BLaER1 treated with 17β-estradiol and CSF1 and Interleukin-3, amounts not matched to agents 10 nM and 100 nM (cell line): ENCODE measurements at regions not wholly inside any gene's neighbourhood (a gene's known extent, or its start where the extent isn't known, plus 50 kb on each side); places are given as distances from the start of the nearest gene placed in this dataset.
A peak's percentile ranks its signal among the peaks of the same experiment; 100 is the strongest.
"Not testable (repeated sequence)": the region's sequence is repeated elsewhere in the genome, so short reads cannot be mapped to it uniquely, and the experiment has no call there.

Experiments
- H3K27ac ChIP-seq, 11 experiments: shearing (Covaris generic); formaldehyde crosslinking; 2 replicates each; pipeline ENCODE4 v1.8.1; 2022
- H3K27me3 ChIP-seq, 11 experiments: shearing (Covaris generic); formaldehyde crosslinking; 2 replicates each; pipeline ENCODE4 v1.8.1; 2022
- H3K36me3 ChIP-seq, 11 experiments: shearing (Covaris generic); formaldehyde crosslinking; 2 replicates each; pipeline ENCODE4 v1.8.1; 2022
- H3K4me1 ChIP-seq, 10 experiments: shearing (Covaris generic); formaldehyde crosslinking; 2 replicates each; pipeline ENCODE4 v1.8.1; 2022
- H3K4me2 ChIP-seq, 11 experiments: shearing (Covaris generic); formaldehyde crosslinking; 2 replicates each; pipeline ENCODE4 v1.8.1; 2022
- H3K4me3 ChIP-seq, 10 experiments: shearing (Covaris generic); formaldehyde crosslinking; 2 replicates each; pipeline ENCODE4 v1.8.1; 2022
- H3K9ac ChIP-seq, 11 experiments: shearing (Covaris generic); formaldehyde crosslinking; 2 replicates each; pipeline ENCODE4 v1.8.1; 2022
- H3K9me3 ChIP-seq, 11 experiments: shearing (Covaris generic); formaldehyde crosslinking; replicated peaks in 1 of 11; 2 replicates each; pipeline ENCODE4 v1.8.1; 2022
- H4K20me1 ChIP-seq, 11 experiments: shearing (Covaris generic); formaldehyde crosslinking; 2 replicates each; pipeline ENCODE4 v1.8.1; 2022
- Cebpa-rat ChIP-seq, 11 experiments: shearing (Covaris generic); IDR thresholded peaks; 2 replicates each; pipeline ENCODE4 v1.8.1; 2022

DNA sequence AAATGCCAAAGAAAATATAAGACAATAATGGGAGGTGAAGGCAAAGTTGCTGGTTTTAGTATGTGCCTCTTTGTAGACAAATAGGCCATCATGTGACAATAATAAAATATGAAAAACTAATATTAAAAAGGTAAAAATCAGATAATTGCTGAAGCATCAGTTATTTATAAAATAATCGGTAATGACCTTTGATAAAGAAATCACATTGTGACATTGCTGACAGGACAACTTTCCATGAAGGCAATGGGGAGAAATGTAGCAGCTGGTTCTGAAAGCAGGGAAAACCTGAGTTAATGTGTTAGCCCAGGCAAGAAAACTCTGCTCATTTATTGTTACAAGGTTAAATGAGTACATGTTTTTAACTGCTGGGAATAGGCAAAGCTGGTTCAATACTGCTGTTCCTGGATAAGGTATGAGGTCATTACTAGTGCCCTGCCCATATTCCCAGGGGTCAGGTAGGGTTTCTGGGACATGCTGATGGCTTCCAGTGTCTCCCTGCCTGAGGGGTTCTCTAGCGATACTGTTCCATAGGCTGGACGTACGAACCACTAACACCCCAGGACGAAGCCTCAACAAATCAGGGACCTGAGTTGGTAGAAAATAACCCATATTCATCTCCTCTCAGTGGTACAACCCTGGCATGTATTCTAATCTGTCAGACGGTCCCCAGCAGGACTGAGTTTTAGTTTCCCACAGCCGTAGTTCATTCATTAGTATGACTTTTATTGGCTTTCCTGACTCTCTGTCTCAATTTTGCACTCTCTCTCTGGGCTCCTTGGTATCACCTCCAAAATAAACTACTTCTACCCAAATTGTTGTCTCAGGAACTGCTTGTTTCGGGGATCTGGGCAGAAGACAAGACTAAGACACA lies 355.9 kb downstream of the TXNL1 start:
- no peak for TF ChIP-seq Cebpa-rat (IDR thresholded peaks at IDR 0.05)
- no peak overlapping the region for H3K9ac ChIP-seq
- no peaks in the 10 kb centered on the region for H3K36me3 ChIP-seq
- no peaks in the 10 kb centered on the region; a peak in 1 of 20 replicates for H3K4me1 ChIP-seq
- H3K4me3 ChIP-seq, result no peak overlapping the region
- no peaks in the 10 kb centered on the region for H4K20me1 ChIP-seq
- H3K9me3 ChIP-seq, result peaks cover 17 to 48% (median 25%) of the 10 kb centered on the region in 11 experiments
- no peaks in the 10 kb centered on the region for H3K27me3 ChIP-seq
- no peak overlapping the region for H3K4me2 ChIP-seq
- no peak overlapping the region for H3K27ac ChIP-seq

DNA sequence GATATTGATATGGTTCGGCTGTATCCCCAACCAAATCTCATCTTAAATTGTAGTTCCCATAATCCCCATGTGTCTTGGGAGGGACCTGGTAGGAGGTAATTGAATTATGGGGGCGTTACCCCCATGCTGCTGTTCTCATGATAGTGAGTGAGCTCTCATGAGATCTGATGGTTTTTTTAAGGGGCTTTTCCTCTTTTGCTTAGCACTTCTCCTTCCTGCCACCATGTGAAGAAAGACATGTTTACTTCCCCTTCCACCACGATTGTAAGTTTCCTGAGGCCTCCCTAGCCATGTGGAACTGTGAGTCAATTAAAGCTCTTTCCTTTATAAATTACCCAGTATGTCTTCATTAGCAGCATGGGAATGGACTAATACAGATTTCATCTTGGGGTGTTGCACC lies 358.6 kb downstream of the TXNL1 start:
- H3K27me3 ChIP-seq, H4K20me1 ChIP-seq, H3K36me3 ChIP-seq, H3K4me2 ChIP-seq, H3K4me3 ChIP-seq, H3K9ac ChIP-seq, H3K27ac ChIP-seq: not testable (repeated sequence)
- peaks cover 17 to 48% (median 25%) of the 10 kb centered on the region in 11 experiments for H3K9me3 ChIP-seq
- H3K4me1 ChIP-seq, result peaks cover 0 to 10% (median 7%) of the 10 kb centered on the region in 10 experiments; a peak in 14 of 20 replicates

DNA sequence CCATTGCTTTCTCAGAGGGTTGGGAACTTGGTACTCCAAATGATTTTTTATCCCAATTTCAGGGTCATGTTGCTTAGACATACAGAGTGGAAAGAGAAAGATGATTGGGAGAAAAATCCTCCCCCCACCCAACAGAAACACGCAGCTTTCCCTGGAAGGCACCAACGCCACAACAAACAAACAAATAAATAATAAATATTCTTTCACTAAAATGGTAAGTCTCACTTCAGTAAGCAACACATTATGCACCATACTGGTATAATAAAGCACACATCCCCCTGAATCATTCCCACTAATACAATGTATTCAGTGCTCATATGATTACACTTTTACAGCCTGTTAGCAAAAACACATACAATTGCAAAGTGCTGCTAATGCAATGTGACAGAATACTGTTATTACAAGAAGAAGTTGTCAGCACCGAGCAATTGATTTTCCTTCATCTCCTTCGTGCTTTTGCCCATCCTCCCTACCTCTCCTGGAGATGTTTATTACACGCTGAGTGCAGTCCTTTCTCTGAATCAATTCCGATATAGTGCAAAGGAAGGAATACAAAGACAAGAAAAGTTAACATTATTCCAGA lies 359.9 kb downstream of the TXNL1 start:
- H3K27ac ChIP-seq, result no peak overlapping the region
- H3K4me2 ChIP-seq, result no peak overlapping the region
- no peak for TF ChIP-seq Cebpa-rat (IDR thresholded peaks at IDR 0.05)
- H3K27me3 ChIP-seq, result no peaks in the 10 kb centered on the region
- H3K9ac ChIP-seq, result no peak overlapping the region
- peaks cover 17 to 48% (median 25%) of the 10 kb centered on the region in 11 experiments for H3K9me3 ChIP-seq
- no peaks in the 10 kb centered on the region for H3K36me3 ChIP-seq
- H4K20me1 ChIP-seq, result no peaks in the 10 kb centered on the region
- H3K4me1 ChIP-seq, result peaks cover 0 to 14% (median 10%) of the 10 kb centered on the region in 10 experiments; a peak in 14 of 20 replicates
- H3K4me3 ChIP-seq, result no peak overlapping the region

DNA sequence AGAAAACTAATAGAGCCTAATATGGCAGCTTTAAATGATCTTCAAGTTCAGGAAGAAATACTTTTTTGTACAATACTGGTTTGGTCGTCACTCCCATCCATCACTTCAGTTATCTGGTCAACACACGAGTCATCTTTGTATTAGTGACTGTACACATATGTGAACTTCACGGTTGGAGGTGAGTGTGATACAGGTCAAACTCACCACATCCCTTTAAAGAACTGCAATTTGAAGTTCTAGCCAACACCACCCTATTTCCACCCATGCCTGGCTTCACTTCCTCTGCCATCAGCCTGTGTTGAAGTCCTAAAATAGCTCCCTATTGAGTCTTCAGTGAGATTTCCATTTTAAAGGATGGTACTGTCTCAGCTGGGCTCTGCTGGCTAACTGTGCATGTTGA lies 361.9 kb downstream of the TXNL1 start:
- Histone ChIP-seq H4K20me1 (no peaks in the 10 kb centered on the region), H3K36me3 (no peaks in the 10 kb centered on the region), H3K9ac (no peak overlapping the region), H3K27ac (no peak overlapping the region), H3K4me1 (peaks cover 0 to 17% (median 10%) of the 10 kb centered on the region in 10 experiments; a peak in 14 of 20 replicates), H3K9me3 (peaks cover 17 to 34% (median 25%) of the 10 kb centered on the region in 11 experiments), H3K27me3 (no peaks in the 10 kb centered on the region), H3K4me3 (no peak overlapping the region), H3K4me2 (peak overlapping the region in 9 of 11 experiments; percentile 15 to 58 (median 30); a peak in 14 of 22 replicates)
- no peak for TF ChIP-seq Cebpa-rat (IDR thresholded peaks at IDR 0.05)

DNA sequence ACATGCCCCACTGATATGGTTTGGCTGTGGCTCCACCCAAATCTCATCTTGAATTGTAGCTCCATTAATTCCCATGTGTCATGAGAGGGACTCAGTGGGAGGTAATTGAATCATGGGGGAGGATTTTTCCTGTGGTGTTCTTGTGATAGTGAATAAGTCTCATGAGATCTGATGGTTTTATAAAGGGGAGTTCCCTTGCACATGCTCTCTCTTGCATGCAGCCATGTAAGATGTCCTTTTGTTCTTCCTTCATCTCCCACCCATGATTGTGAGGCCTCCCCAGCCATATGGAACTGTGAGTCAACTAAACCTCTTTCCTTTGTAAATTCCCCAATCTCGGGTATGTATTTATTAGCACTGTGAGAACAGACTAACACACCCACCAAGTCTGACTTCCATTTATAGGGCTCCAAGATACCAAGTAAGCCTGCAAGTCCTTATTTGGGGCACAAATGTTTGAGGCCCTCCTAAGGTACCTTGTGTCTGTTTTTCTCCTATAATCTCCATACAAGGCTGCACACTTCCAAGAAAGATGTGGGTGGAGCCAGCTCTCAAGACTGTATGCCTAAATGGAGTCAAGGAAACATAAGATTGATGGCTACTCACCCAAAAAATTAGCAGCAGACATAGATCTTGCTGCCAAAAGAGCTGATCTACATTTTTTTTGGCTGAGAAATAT lies 364.7 kb downstream of the TXNL1 start:
- H3K4me3 ChIP-seq, result no peak overlapping the region
- H3K4me2 ChIP-seq, result peak overlapping the region in 5 of 11 experiments; percentile 0 to 23 (median 9); a peak in 1 of 22 replicates
- H3K36me3 ChIP-seq, result no peaks in the 10 kb centered on the region
- no peaks in the 10 kb centered on the region for H4K20me1 ChIP-seq
- no peak overlapping the region for H3K9ac ChIP-seq
- TF ChIP-seq Cebpa-rat (IDR thresholded peaks at IDR 0.05), result no peak
- H3K9me3 ChIP-seq, result peaks cover 0 to 6% (median 1%) of the 10 kb centered on the region in 11 experiments; a peak in 9 of 22 replicates
- H3K27ac ChIP-seq, result no peak overlapping the region
- no peaks in the 10 kb centered on the region for H3K27me3 ChIP-seq
- H3K4me1 ChIP-seq, result peaks cover 0 to 17% (median 10%) of the 10 kb centered on the region in 10 experiments; a peak in 14 of 20 replicates

DNA sequence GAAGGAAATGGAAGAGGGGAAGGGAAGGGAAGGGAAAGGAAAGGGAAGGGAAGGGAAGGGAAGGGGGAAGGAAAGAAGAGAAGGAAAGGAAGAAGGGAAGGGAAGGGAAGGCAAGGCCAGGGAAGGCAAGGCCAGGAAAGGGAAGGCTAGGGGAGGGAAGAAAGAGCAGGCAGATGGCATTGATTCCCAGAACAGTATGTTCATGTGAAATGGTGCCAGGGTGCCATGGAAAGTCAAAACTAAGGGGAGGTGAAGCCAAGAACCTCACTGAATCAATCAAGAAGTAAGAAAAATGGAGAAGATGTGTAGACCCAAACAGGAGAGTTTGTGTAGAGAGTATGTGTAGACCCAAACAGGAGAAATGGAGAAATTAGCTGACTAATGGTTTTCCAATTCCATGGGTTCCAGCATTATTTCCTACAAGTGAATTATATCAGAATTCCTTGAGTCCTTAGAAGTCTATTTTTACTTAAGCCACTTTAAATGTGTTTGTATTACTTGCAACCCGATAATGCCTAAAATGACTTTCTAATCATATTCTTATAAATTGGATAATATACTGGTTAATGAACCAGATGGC lies 367.6 kb downstream of the TXNL1 start:
- Histone ChIP-seq H3K4me2 (no peak overlapping the region), H3K27me3 (no peaks in the 10 kb centered on the region), H3K4me1 (peaks cover 0 to 7% (median 2%) of the 10 kb centered on the region in 10 experiments; a peak in 3 of 20 replicates), H3K9me3 (peaks cover 0 to 4% (median 0%) of the 10 kb centered on the region in 11 experiments; a peak in 3 of 22 replicates), H3K36me3 (no peaks in the 10 kb centered on the region), H3K9ac (no peak overlapping the region), H4K20me1 (no peaks in the 10 kb centered on the region), H3K4me3 (no peak overlapping the region), H3K27ac (no peak overlapping the region)
- TF ChIP-seq Cebpa-rat (IDR thresholded peaks at IDR 0.05), result no peak

DNA sequence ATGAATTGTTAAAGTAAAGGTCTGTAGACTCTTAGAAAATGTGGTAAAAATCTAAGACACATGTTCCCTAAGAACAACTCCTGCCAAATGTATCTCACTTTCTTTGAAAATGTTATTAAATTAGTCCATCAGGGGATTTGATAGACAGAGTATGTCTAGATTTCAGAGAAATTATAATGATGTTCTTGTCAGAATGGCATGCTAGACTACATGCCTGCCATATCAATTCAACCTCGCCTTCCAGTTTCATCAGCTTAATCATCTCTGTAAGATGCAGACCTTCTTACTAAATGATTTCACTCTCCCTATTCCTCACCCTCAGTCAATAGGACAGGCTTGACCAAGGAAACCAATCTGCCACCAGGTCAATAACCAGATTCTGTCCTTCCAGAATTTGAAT lies 368.4 kb downstream of the TXNL1 start:
- Histone ChIP-seq H3K9ac (no peak overlapping the region), H3K4me2 (no peak overlapping the region), H3K9me3 (peaks cover 0 to 2% (median 0%) of the 10 kb centered on the region in 11 experiments; a peak in 3 of 22 replicates), H3K27ac (no peak overlapping the region), H3K36me3 (no peaks in the 10 kb centered on the region), H3K4me1 (peaks cover 0 to 14% (median 2%) of the 10 kb centered on the region in 10 experiments; a peak in 4 of 20 replicates), H4K20me1 (no peaks in the 10 kb centered on the region), H3K4me3 (no peak overlapping the region), H3K27me3 (no peaks in the 10 kb centered on the region)
- no peak for TF ChIP-seq Cebpa-rat (IDR thresholded peaks at IDR 0.05)

DNA sequence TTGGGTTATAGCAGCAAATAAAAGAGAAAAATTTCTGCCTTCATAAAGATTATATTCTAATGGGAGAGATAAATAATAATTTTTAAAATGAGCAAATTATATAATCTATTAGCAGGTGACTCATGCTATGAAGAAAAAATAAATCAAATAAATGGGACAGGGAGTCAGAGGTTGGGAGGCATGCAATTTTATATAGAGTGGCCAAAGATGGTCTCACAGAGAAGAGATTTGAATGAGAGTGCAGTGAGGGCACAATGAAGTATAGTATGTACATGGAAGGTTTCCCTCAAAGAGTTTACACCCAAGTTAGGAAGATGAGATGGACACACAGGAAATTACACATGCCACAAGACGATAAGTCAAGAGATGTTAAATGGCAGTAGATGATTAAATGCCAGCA lies 369.4 kb downstream of the TXNL1 start:
- H3K9ac ChIP-seq, result no peak overlapping the region
- H3K27ac ChIP-seq, result no peak overlapping the region
- H3K4me2 ChIP-seq, result no peak overlapping the region
- H3K36me3 ChIP-seq, result no peaks in the 10 kb centered on the region
- H4K20me1 ChIP-seq, result no peaks in the 10 kb centered on the region
- no peaks in the 10 kb centered on the region for H3K27me3 ChIP-seq
- TF ChIP-seq Cebpa-rat (IDR thresholded peaks at IDR 0.05), result no peak
- H3K4me1 ChIP-seq, result peaks cover 0 to 16% (median 2%) of the 10 kb centered on the region in 10 experiments; a peak in 4 of 20 replicates
- H3K9me3 ChIP-seq, result no peaks in the 10 kb centered on the region; a peak in 2 of 22 replicates
- no peak overlapping the region for H3K4me3 ChIP-seq

DNA sequence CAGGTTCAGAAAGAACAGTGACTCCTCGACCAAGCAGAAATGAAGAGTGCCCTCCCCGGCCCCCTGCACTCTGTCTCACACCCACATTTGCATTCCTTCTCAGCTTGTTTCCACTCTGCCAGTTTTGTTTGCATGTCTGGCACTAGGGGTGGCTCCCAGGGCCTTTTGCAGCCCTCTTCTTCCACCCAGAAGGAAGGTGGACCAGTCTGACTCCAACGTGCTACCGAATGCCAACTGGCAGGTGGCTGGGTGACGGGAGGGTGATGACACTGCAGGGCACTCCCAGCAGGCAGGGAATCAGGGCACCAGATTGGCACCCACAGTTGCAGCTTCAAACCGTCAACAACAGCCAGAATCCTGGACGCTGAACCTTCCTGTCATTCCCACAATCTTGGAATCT lies 371.1 kb downstream of the TXNL1 start:
- no peak overlapping the region for H3K4me3 ChIP-seq
- H3K27me3 ChIP-seq, result no peaks in the 10 kb centered on the region
- H3K36me3 ChIP-seq, result no peaks in the 10 kb centered on the region
- no peaks in the 10 kb centered on the region; a peak in 2 of 22 replicates for H3K9me3 ChIP-seq
- H4K20me1 ChIP-seq, result no peaks in the 10 kb centered on the region
- no peak overlapping the region for H3K9ac ChIP-seq
- H3K27ac ChIP-seq, result no peak overlapping the region
- no peak overlapping the region for H3K4me2 ChIP-seq
- TF ChIP-seq Cebpa-rat (IDR thresholded peaks at IDR 0.05), result no peak
- H3K4me1 ChIP-seq, result peaks cover 0 to 9% (median 0%) of the 10 kb centered on the region in 10 experiments; a peak in 2 of 20 replicates
